ENCODE measurements at regions not wholly inside any gene's neighbourhood (a gene's known extent, or its start where the extent isn't known, plus 50 kb on each side); places are given as distances from the start of the nearest gene placed in this dataset.

DNA sequence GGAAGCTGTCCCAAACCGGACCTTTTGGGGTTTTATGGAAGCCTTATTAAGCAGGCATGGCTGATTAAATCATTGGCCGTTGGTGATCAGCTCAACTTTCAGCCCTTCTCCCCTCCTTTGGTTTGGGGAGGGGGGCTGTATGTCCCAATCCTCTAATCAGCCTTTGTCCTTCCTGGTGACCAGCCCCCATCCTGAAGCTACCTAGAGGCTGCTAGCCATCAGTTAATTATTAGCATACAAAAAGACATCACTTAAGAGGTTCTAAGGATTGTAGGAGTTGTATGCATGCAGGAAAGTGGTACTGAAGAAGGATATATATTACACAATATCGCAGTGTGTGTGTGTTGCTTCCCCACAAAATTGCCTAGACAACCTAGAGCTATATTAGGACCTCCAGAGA, 553.3 kb upstream of the FZD8 start:
- no peak for DNase-seq

DNA sequence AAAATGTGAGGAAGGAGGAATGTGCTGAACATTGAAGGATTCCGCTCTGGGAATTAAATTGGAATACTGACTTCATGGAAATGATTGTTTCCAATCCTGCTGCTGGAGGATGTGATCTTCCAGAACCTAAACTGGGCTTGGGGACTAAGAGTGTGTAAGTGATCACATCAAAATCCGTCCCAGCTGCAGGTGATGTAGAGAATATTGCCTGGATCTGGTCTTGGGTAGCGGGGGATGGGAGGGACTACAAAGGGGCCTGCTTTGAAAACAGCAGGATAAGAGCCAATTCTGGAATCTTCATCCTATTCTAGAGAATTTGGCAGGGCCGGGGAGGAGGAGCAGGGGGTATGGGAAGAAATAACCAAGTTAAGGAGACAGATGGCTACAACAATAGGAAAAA, 552.2 kb upstream of the FZD8 start:
- DNase-seq = no peak

DNA sequence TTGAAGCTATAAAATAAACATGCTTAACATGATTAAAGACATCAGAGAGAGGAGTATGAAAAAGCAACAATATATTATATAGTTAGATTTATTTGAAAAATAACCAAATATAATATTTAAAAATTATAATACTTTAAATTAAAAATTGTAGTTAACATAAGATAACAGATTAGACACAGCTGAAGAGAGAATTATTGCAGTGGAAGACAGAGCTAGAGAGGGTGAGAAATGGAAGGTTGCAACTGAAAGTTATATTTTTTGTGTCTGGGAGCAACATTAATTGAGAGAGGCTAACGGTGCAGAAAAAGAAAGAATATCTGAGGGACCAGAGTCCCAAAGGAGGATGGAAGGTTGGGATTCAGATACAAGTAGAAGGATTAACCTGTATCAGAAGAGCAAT, 548.9 kb upstream of the FZD8 start:
- no peak for DNase-seq

DNA sequence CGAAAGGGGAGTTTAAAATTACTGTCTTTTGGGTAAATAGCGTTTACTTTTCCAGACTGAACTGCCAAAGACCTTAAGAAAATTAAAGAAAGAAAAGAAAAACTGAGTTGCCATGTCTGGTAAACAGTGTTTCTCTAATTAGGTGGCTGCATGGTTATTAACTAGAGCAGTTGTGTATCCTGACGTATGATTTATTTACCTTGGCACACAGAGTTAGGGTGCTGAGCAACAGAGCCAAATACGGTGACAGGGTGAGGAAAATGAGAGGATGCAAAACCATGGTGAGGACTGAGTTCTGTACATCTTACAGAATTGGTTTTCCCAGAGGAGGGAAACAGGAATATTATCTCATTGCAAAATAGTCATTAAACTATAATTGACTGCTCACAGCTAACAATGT, 546.4 kb upstream of the FZD8 start:
- no peak for DNase-seq

DNA sequence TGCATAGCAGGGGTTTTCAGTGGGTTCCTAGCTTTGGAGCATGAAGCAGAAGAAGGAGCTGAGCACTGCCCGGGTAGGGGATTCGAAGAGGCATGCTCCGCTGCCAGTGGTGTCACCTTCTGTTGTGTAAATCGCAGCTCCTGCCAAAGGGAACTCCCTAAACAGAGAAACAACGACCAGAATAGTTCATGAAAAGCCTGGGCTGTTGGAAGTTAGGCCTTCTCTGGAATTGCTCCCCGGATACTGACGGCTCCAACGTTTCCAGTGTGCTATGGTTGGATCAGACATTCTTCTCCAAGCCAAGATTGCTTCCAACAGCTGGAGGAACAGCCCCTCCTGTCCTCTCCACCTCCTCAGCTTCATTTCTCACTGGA, 546.0 kb upstream of the FZD8 start:
- no peak for DNase-seq

DNA sequence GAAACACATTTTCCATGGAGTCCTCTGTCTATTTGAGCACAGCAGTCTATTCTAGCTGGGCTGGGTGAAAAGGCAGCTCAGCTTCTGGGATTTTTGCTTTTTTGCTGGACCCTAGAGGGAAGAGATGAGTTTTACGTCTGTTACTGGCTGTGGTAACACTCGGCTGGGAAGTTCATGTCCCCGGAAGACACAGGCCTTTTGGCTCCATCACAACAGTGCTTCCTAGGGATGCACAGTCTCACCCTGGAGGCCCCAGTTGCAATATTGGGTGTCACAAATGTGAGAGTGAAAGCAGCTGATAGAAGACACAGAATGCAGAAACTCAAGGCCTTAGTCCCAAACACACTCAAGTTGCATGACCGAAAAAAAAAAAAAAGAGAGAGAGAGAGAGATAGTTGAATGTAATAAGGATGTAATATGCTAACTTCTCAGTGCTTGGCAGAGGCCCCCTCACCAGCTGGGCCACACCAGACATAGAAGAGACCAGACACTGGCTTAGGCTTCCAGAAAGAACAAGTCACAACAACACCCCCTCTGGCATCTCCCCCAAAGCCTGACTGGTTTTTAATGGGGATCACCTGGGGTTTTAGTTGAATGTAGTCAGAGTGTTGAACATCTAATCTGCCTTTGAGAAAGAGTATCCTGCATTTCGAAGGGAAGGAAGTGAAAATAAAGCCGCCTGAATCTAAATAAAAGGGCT, 545.4 kb upstream of the FZD8 start:
- DNase-seq = no peak

DNA sequence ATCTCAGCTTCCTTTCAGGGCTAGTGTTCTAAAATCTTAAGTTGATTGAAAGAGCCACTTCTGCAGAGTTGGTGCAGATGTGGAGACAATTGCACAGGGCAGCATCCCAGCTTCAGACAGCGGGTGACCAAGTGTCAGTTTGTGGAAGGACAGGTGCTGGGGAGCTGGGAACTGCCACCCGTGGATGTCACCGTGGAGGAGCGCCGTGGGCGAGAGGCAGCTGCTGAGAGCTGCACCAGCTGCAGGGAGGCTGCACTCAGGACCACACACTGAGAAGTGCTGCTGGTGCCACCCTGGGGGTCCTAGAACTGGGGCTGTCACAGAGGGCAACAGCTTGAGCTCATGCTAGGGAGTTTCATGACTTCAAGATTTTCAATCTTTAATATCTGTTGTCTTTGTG, 543.0 kb upstream of the FZD8 start:
- no peak for DNase-seq

DNA sequence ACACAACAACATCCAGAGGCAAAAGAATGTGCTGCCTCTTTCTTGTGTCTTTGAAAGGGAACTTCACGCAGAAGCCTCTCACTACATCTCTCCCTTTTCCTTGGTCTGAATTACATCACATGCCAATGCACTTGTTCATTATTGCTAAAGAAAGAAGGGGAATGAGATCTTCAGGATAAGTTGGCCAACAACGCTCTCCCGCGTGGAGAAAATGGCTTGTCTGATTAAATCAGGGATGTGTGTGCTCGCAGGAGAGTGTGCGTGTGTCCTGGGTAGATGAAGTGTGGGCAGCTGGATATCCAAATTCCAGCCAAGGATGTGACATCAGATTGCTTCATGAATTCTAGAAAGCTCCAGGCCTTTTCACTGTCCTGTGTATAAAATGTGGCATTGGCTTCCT, 541.6 kb upstream of the FZD8 start:
- DNase-seq = no peak

DNA sequence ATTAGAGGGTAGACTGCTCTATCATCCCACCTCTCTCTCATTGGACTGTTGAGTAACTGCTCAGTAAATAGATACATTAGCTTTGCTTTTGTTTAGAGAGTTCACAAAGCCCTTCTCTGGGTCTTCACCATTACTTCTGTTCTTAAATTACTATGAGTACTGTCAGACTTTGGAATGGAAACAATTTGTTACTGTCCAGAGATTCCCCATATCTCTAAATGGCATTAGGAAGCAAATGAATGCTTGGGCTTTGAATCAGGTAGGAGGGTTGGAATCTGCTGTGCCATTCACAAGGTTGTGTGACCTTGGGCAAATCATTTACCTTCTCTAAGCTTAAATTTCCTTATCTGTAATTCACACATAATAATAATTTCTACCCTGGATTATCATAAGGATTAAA, 541.0 kb upstream of the FZD8 start:
- no peak for DNase-seq

DNA sequence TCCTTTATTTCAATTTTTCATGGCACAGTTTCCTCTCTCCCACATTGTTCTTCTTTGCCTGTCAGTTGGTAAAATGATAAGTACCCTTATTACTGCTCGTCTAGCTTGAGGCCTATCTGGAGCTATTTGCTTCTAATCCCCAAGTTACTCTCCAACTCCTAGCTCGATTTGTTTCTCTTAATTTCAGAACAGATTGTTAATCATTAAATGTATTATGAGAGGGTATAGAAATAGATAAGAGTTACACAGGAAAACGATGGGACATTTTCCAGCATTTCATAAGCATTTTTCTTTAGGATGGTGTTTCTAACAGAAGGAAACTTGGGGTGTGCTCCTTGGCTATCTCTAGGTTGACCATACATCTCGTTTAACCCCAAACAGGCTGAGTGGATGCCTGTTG, 540.5 kb upstream of the FZD8 start:
- no peak for DNase-seq

DNA sequence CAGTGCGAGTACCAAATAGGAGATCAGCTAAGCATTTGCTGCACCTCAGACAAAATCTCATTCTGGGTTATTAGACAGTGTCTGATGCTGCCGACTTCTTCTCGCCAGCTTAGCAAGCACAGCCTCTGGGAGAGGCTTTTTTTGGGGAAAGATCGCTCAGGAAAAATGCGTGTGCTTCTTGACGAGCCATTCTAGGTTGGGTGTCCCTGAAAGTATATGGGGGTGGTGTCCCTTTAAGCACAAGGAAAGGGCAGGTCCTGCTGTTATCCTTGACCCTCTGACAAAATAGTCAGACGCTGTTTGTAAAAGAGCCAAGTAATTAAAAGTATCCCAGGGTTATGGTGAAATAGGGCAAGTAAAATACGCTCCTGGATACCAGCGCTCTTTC, 540.1 kb upstream of the FZD8 start:
- DNase-seq = no peak

DNA sequence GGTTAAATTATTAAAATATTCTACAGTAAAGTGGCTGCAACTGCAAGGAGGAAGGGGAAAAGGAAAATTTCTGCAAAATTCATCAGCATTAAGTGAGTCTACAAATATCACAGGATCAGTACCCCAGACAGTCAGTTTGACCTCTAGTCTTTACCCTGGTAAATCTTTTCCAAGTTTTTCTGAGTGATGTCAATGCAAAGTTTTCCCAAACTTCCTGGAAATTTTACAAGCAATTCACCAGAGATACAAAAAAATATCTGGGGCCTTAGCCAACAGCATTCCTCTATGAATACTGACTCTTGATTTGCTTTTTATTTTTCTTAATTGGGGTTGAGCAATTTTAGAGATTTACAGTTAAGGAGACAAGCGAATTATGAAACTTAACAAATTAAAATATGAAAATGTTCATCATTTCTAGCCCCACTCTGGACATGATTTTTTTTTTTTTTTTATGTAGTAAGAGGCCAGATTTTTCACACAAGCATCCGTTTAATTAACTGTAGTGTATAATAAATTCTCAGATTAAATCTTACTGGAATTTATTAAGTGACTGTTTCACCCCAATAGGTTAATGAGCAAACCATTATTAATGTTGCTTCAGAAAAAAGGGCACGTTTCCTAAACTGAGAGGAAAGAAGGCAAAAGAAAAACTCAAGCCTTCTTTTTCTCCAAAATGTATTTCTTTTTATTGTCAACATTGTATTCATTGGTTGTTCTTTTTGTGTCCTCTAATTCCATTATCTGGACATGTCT, 539.5 kb upstream of the FZD8 start:
- DNase-seq = no peak

DNA sequence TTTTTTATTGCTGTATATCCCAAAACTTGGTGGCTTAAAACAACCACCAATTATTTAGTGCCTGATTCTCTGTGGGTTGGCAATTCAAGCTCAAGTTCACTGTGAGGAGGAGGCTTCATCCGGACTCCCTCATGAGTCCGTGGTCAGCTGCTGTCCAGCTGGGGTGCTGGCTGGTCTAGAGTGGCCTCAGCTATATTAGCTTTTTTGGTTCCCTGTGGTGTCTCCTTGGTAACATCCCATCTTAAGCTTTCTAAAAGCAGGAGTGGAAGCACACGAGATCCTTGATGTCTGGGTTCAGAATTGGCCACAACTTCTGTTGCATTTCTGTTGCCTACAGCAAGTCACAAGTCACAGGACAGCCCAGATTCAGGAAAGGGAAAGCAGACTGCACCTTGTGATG, 536.5 kb upstream of the FZD8 start:
- DNase-seq = no peak

DNA sequence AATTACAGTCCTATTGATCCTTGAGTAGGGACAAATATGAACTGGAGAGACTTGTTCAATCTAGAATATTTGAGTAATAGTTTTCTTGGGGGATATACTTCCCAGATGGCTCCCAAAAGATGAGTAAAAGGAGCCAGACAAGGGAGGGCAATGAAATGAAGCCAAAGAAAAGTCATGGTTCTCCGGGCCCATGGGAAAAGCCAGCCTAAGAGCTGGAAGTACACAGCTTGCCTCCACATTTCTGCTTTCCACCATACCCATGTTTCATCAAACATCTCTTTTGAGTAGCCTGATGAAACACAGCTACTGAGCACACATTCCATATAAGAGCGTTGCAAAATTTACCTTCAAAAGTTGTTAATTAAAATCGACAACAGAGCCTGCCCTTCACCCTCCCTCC, 535.0 kb upstream of the FZD8 start:
- DNase-seq = no peak

DNA sequence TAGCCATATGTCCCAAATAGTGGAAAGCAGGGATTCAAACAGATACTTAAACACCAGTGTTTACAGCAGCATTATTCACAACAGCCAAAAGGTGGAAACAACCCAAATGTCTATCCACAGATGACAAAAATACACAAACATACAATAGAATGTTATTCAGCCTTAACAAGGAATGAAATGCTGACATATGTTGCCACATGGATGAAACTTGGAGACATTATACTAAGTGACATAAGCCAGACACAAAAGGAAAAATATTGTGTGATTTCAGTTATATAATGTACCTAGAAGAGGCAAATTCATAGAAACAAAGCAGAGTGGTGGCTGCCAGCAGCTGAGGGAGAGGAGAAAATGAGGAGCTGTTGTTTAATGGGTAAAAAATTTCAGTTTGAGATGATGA, 533.9 kb upstream of the FZD8 start:
- DNase-seq = no peak

DNA sequence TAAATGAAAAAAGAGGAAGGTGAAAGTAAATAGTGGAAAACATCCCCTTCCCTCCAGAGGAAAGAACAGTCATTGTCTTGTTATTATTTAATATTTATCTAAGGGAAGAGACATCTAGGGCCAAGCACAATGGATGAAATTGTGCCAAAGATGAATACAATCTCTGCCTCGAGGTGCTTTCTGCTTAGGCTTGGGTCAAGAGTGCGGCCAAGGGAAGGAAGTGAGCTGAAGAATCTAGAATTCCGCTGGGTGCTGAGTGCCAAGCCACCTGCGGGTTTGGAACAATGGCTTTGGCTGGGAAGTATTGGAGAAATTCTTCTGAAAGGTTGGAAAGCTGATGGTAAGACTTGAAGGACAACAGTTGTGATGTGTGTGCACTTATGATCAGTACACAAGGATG, 531.3 kb upstream of the FZD8 start:
- no peak for DNase-seq

DNA sequence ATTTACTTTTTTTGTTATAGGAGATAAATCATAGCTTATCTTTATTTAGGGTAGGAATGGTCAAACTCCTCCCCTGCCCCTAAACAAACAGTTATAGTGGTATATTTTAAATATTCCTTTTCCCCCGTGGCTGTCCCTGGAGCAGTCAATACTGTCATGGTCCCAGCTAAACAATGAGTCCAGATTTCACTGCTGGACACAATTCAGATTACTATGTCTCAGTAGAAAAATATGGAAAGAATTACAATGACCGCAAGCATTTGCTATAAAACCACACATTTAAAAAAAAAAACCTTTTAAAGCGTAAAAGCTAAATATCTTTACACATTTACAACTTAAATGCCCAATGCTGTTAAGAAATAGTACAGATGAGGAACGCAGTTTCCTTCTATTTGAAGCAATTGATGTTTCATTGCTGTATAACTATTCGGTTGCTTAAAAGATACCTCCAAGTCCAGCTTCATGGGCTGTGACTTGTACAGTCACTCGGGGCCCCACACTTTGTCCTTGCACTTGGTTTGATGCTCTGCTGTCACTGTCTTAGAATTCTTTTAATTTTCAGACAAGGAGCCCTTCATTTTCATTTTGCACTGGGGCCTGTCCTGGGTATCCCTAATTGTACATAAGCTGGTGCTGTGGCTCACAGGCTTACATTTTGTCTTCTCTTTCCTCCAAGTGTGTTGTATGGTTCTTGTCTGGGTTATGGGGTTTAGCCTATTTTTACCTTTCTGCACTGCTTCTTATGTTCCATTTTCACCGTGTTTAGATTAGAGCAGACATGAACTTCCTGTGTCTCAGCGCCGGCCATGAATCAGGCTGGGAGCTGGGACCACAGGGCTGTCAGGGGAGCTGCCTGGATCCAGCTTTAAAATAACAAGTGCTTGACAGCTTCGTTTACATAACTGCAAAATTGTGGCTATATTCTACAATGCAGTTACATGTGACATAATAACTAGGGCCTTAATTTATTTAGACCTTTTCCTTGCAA, 530.2 kb upstream of the FZD8 start:
- DNase-seq = no peak

DNA sequence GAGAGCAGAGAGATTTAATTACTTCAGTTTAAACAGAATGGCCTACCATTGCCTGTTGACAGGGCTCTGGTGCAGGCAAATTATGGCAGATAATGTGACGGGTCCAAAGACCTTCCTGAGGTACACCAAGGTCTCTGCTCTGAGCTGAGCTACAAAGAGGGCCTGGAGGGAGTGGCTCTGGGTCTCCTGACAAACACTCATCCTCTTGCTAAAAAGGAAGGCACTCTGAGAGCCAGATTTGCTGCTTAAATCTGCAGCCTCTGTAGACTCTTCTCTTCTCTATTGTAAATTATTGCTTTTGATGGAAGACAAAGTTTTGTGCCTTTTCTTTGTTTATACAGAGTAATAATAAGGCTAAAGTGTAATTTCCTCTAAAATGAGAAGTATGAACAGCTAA, 529.5 kb upstream of the FZD8 start:
- no peak for DNase-seq

DNA sequence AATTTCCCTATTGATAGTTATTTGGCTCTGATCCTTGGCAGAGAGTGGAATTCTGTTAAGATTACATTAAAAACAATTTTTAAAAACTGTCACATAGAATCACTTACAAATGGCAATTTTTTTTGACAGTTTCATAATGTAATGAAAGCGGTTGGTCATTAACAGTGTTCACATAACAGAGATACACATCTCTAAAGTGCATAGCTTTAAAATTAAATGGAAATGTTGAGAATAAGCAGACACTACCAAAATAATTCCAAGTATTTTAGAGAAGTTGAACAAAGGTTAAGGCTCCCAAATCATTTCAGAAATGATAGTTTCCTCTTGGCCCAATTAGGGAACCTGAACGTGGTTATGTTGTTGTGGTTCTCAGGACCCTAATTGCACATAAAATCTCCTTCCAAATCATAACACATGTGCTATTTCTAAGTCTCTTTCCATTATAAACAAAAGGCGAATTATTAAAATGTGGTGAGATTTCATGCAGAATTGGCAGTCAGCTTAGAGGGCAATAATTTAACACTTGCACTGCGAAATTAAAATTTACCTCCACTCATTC, 528.9 kb upstream of the FZD8 start:
- no peak for DNase-seq

DNA sequence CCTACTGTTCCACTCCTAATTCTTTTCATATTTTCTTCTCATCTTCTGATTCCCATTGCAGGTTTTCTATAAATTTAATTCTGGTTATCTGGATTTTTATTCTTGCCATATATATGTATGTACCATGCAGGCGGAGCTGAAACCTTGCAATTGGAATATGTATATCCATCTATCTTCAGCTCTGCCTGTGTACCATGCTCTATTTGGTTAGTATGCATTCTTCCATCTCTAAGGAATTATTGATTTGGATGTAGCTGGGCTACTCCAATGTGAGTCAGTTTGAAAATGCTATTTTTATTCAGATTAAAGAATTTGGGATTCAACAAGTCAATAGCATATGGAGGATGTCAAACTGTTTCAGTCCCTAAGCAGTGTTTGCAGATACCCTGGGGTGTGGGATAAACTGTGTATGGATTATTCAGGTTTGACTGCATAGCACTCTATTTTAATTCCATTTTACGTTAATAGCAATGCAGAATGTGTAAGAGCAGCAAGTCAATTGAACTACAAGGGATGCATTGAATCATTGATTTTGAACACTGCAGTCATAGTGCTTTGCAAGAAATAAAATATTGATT, 528.1 kb upstream of the FZD8 start:
- DNase-seq = no peak

DNA sequence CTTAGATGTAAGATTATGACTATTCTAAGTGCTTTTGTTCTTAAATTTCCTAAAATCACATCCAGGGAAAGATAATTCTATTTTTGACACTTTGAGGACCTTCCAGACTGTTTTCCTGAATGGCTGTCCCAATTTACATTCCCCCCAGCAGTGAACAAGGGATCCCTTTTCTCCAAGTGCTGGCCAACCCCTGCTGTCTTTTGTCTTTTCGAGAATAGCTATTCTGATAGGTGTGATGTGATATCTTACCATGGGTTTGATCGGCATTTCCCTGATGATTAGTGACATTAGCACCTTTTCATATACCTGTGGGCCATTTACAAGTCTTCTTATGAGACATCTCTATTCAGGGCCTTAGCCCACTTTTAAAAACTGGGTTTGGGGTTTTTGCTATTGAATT, 526.7 kb upstream of the FZD8 start:
- DNase-seq = no peak

DNA sequence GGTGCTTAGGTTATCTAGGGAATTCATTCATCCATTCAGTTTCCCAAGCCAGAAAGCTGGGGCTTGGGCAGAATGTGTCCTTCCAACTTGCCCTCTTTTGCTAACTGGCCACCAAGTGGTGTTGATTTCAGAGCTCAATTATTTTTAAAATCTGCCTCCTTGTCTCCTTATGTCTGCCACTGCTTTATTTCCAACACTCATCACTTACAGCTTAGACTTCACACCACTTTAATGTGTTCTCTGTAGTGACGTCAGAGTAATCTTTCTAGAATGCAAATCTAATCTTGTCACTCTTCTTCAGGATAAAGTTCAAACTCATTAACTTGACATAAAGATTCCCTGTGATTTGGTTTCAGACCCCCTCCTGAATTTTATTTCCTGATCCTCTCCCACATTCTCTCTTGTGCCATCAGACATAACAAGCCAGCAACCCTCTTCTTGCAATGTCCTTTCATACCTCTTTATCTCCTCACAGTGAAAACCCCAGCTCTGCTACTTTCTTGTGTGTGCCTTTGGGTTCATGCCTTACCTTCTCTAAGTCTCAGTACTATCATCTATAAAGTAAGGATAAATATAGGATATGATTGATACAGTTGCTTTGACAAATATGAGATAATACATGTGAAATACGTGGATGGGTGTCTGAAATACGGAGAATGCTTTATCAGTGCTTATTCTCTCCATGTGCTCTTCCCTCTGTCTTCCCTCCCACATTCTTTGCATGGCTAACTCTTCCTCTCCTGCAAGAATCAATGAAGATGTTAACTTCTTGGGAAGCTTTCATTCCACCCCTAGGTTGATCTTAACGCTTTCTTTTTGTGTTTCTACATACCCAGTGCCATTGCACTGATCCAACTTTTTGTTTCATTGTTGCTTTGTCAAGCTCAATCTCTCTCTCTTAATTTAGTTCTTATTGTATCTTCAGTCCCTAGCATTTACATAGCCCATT, 522.7 kb upstream of the FZD8 start:
- no peak for DNase-seq

Data from CD4-positive, alpha-beta T cell treated with Interleukin-4 for 4 hours (primary cell).